Endothelial cell of hepatic sinusoid (primary cell): ENCODE measurements at regions not wholly inside any gene's neighbourhood (a gene's known extent, or its start where the extent isn't known, plus 50 kb on each side); places are given as distances from the start of the nearest gene placed in this dataset.
"Not testable (repeated sequence)": the region's sequence is repeated elsewhere in the genome, so short reads cannot be mapped to it uniquely, and the experiment has no call there.

Source experiments
- in situ Hi-C: cut with HindIII; loops from 2 replicates; pipeline ENCODE4 v1.10.0; 2017; ENCODE audit warnings: low sequenced_read_pairs

GRCh38 chr15:30030345-30030744, 52.4 kb upstream of the GOLGA8J start:
- in situ Hi-C loops: no loop called here

- in situ Hi-C loops: loop anchor here (5.0 kb wide), 1 partner anchor 37 kb away; no protein-coding TSS in a partner anchor
Measured at GRCh38 chr15:30023798-30024295, 58.9 kb upstream of the GOLGA8J start.

- in situ Hi-C loops: no loop called here
Measured at GRCh38 chr15:30010746-30011145, 72.0 kb upstream of the GOLGA8J start.

GRCh38 chr15:30008156-30008555, 74.6 kb upstream of the GOLGA8J start:
- in situ Hi-C loops: no loop called here

GRCh38 chr15:30001602-30002001, 81.2 kb upstream of the GOLGA8J start:
- in situ Hi-C loops: no loop called here

- in situ Hi-C loops: no loop called here
Measured at GRCh38 chr15:29998033-29998432, 84.7 kb upstream of the GOLGA8J start.

- in situ Hi-C loops: no loop called here
Measured at GRCh38 chr15:29997499-29997898, 85.3 kb upstream of the GOLGA8J start.

- in situ Hi-C loops: no loop called here
Measured at GRCh38 chr15:29994284-29994683, 88.5 kb upstream of the GOLGA8J start.

- in situ Hi-C loops: no loop called here
Measured at GRCh38 chr15:29990954-29991353, 91.8 kb upstream of the GOLGA8J start.

- in situ Hi-C loops: no loop called here
Measured at GRCh38 chr15:29990035-29990434, 92.7 kb upstream of the GOLGA8J start.

- in situ Hi-C loops: loop anchor here (5.0 kb wide), 1 partner anchor 34 kb away; no protein-coding TSS in a partner anchor
Measured at GRCh38 chr15:29988701-29989100, 94.1 kb upstream of the GOLGA8J start.

GRCh38 chr15:29986946-29987345, 95.8 kb upstream of the GOLGA8J start:
- in situ Hi-C loops: loop anchor here (5.0 kb wide), 1 partner anchor 35 kb away; no protein-coding TSS in a partner anchor

- in situ Hi-C loops: no loop called here
Measured at GRCh38 chr15:29978411-29979382, 104.1 kb upstream of the GOLGA8J start.

- in situ Hi-C loops: not testable (repeated sequence)
Measured at GRCh38 chr15:29974056-29974455, 108.7 kb upstream of the GOLGA8J start.

- in situ Hi-C loops: no loop called here
Measured at GRCh38 chr15:29972051-29972450, 110.7 kb upstream of the GOLGA8J start.

- in situ Hi-C loops: no loop called here
Measured at GRCh38 chr15:29970402-29970695, 112.4 kb upstream of the GOLGA8J start.

GRCh38 chr15:29969562-29970401, 113.0 kb upstream of the GOLGA8J start:
- in situ Hi-C loops: no loop called here

- in situ Hi-C loops: no loop called here
Measured at GRCh38 chr15:29968895-29969561, 113.7 kb upstream of the GOLGA8J start.

GRCh38 chr15:29968099-29968894, 114.5 kb upstream of the GOLGA8J start:
- in situ Hi-C loops: no loop called here

GRCh38 chr15:29962407-29962806, 120.3 kb upstream of the GOLGA8J start:
- in situ Hi-C loops: no loop called here
